IPS-NIHi7 (cell line): ENCODE measurements at regions not wholly inside any gene's neighbourhood (a gene's known extent, or its start where the extent isn't known, plus 50 kb on each side); places are given as distances from the start of the nearest gene placed in this dataset.

Experiments used
- DNase-seq: peaks from one replicate; pipeline ENCODE4 v3.0.0; 2012; ENCODE audit warnings: mixed read lengths; ENCODE audit errors: extremely low spot score

GRCh38 chr6:115064680-115065079, 721.9 kb upstream of the HS3ST5 start:
- no peak for DNase-seq

- DNase-seq = no peak
Measured at GRCh38 chr6:115060581-115060980, 717.8 kb upstream of the HS3ST5 start.

- DNase-seq = no peak
Measured at GRCh38 chr6:115058414-115059211, 715.8 kb upstream of the HS3ST5 start.

- DNase-seq = no peak
Measured at GRCh38 chr6:115055579-115055978, 712.8 kb upstream of the HS3ST5 start.

- DNase-seq = peak; percentile 11
Measured at GRCh38 chr6:115054242-115054641, 711.4 kb upstream of the HS3ST5 start.

GRCh38 chr6:115053169-115053860, 710.5 kb upstream of the HS3ST5 start:
- no peak for DNase-seq

- no peak for DNase-seq
Measured at GRCh38 chr6:115016593-115016992, 673.8 kb upstream of the HS3ST5 start.

- peak; percentile 13 for DNase-seq
Measured at GRCh38 chr6:115004982-115005381, 662.2 kb upstream of the HS3ST5 start.

GRCh38 chr6:115004204-115004603, 661.4 kb upstream of the HS3ST5 start:
- DNase-seq = no peak

GRCh38 chr6:115001731-115002350, 659.0 kb upstream of the HS3ST5 start:
- DNase-seq = no peak

- DNase-seq = no peak
Measured at GRCh38 chr6:115000736-115001135, 657.9 kb upstream of the HS3ST5 start.

GRCh38 chr6:114998492-114998891, 655.7 kb upstream of the HS3ST5 start:
- DNase-seq = no peak

GRCh38 chr6:114997813-114998292, 655.0 kb upstream of the HS3ST5 start:
- no peak for DNase-seq

- DNase-seq = no peak
Measured at GRCh38 chr6:114995526-114995925, 652.7 kb upstream of the HS3ST5 start.

GRCh38 chr6:114989279-114989964, 646.6 kb upstream of the HS3ST5 start:
- DNase-seq = no peak

- DNase-seq = no peak
Measured at GRCh38 chr6:114987281-114987680, 644.5 kb upstream of the HS3ST5 start.

- no peak for DNase-seq
Measured at GRCh38 chr6:114955363-114955762, 612.5 kb upstream of the HS3ST5 start.

- DNase-seq = no peak
Measured at GRCh38 chr6:114952229-114952628, 609.4 kb upstream of the HS3ST5 start.

GRCh38 chr6:114945392-114945791, 602.6 kb upstream of the HS3ST5 start:
- no peak for DNase-seq

GRCh38 chr6:114941078-114941477, 598.3 kb upstream of the HS3ST5 start:
- DNase-seq = no peak

GRCh38 chr6:114940181-114940580, 597.4 kb upstream of the HS3ST5 start:
- DNase-seq = no peak

GRCh38 chr6:114939630-114940029, 596.8 kb upstream of the HS3ST5 start:
- DNase-seq = no peak
